ENCODE measurements at regions not wholly inside any gene's neighbourhood (a gene's known extent, or its start where the extent isn't known, plus 50 kb on each side); places are given as distances from the start of the nearest gene placed in this dataset.

DNA sequence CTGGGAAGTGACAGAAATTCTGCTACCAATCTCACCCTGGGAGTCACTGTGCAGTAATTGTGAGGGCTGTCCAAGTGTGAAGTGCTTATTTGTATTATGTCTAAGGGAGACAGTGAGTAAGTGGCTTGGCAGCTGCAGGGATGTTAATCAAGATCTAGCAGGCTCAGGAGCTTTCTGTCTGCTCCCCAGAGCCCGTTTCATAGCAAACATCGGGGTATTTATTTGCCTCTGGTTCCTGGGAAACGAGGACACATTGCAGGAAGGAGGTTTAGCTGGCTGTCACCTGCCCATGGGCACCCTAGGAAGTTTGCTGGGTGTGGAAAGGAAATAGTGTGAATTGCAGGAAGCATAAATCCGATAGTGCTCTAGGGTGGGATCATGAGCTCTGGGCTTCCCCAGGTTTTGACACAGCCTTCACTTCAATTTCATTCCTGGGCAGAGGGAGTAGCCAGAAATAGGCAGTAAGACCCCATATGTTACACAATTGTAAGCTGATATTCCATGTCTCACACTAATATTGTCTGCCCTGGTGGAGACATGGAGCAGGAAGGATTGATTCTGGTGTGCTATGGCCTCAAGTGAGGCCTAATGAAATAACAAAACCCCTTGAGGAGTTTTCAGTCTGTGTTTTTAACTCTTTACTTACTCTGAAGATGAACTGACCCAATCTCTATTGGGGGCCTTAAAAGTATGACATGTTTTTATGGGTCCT, 74.1 kb upstream of the MITF start:
- TF ChIP-seq, protein P1, sequence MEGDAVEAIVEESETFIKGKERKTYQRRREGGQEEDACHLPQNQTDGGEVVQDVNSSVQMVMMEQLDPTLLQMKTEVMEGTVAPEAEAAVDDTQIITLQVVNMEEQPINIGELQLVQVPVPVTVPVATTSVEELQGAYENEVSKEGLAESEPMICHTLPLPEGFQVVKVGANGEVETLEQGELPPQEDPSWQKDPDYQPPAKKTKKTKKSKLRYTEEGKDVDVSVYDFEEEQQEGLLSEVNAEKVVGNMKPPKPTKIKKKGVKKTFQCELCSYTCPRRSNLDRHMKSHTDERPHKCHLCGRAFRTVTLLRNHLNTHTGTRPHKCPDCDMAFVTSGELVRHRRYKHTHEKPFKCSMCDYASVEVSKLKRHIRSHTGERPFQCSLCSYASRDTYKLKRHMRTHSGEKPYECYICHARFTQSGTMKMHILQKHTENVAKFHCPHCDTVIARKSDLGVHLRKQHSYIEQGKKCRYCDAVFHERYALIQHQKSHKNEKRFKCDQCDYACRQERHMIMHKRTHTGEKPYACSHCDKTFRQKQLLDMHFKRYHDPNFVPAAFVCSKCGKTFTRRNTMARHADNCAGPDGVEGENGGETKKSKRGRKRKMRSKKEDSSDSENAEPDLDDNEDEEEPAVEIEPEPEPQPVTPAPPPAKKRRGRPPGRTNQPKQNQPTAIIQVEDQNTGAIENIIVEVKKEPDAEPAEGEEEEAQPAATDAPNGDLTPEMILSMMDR (IDR thresholded peaks at IDR 0.05) = no peak
- Mint-ChIP-seq H3K27me3 (ENCODE audit: low read depth in 3 of 3) (peaks cover 0 to 3% (median 1%) of the 10 kb centered on the region in 3 donors), H3K27ac (peak overlapping the region in 1 of 7 donors; percentile 37), H3K4me3 (no peak overlapping the region), H3K36me3 (no peaks in the 10 kb centered on the region), H3K4me1 (peaks cover 2% of the 10 kb centered on the region), H3K9me3 (peaks cover 0 to 9% (median 3%) of the 10 kb centered on the region in 7 donors)
- Histone ChIP-seq H3K4me3 (replicated peaks in 1 of 3; ENCODE audit: low read depth in 2 of 3, low read length in 3 of 3) (no peak overlapping the region), H4K20me1 (ENCODE audit: insufficient read depth, low read length) (no peaks in the 10 kb centered on the region), H2AFZ (ENCODE audit: insufficient read depth, low read depth, low read length, poor library complexity, severe bottlenecking) (no peak overlapping the region), H3K79me2 (ENCODE audit: insufficient read depth, low read length) (no peaks in the 10 kb centered on the region), H3K4me2 (replicated peaks; ENCODE audit: extremely low read depth, low read length, poor library complexity, severe bottlenecking) (no peak overlapping the region), H3K9ac (ENCODE audit: insufficient read depth, low read length, poor library complexity, severe bottlenecking) (no peak overlapping the region), H3K36me3 (replicated peaks in 1 of 2; ENCODE audit: control insufficient read depth in 1 of 2, insufficient read depth in 2 of 2, low read length in 2 of 2) (no peaks in the 10 kb centered on the region), H3K27ac (ENCODE audit: low read depth in 1 of 2, low read length in 2 of 2) (no peak overlapping the region), H3K27me3 (ENCODE audit: control insufficient read depth in 2 of 2, insufficient read depth in 2 of 2, low read length in 2 of 2) (no peaks in the 10 kb centered on the region), H3K9me3 (replicated peaks in 1 of 2; ENCODE audit: control insufficient read depth in 1 of 2, insufficient read depth in 1 of 2, low read length in 2 of 2) (no peaks in the 10 kb centered on the region), H3K4me1 (ENCODE audit: control insufficient read depth in 1 of 2, insufficient read depth in 2 of 2, low read length in 2 of 2) (no peaks in the 10 kb centered on the region)
- WGBS (ENCODE audit: insufficient coverage) = 36% methylated on average over 3 of the region's 4 CpGs
- no peak for DNase-seq
- intact Hi-C loops (cut with micrococcal nuclease) = no loop called here

DNA sequence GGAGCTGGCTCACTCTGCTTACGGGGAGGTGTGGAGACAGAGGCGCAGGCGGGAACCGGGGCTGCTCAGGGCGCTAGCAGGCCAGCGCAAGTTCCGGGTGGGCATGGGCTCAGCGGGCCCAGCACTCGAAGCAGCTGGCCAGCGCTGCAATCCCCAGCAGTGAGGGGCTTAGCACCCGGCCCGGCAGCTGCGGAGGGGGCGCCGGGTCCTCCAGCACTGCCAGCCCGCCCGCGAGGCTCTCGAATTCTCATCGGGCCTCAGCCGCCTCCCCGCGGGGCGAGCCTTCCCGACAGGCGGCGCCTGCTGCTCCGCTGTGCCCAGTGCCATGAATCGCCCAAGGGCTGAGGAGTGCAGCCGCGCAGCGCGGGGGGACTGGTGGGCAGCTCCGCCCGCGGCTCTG, 78.6 kb upstream of the MITF start:
- Histone ChIP-seq H3K9ac (ENCODE audit: insufficient read depth, low read length, poor library complexity, severe bottlenecking) (no peak overlapping the region), H3K27me3 (ENCODE audit: control insufficient read depth in 2 of 2, insufficient read depth in 2 of 2, low read length in 2 of 2) (no peaks in the 10 kb centered on the region), H3K79me2 (ENCODE audit: insufficient read depth, low read length) (no peaks in the 10 kb centered on the region), H3K9me3 (replicated peaks in 1 of 2; ENCODE audit: control insufficient read depth in 1 of 2, insufficient read depth in 1 of 2, low read length in 2 of 2) (no peaks in the 10 kb centered on the region), H4K20me1 (ENCODE audit: insufficient read depth, low read length) (no peaks in the 10 kb centered on the region), H3K36me3 (replicated peaks in 1 of 2; ENCODE audit: control insufficient read depth in 1 of 2, insufficient read depth in 2 of 2, low read length in 2 of 2) (no peaks in the 10 kb centered on the region), H3K27ac (ENCODE audit: low read depth in 1 of 2, low read length in 2 of 2) (no peak overlapping the region), H2AFZ (ENCODE audit: insufficient read depth, low read depth, low read length, poor library complexity, severe bottlenecking) (no peak overlapping the region), H3K4me3 (replicated peaks in 1 of 3; ENCODE audit: low read depth in 2 of 3, low read length in 3 of 3) (no peak overlapping the region), H3K4me2 (replicated peaks; ENCODE audit: extremely low read depth, low read length, poor library complexity, severe bottlenecking) (no peak overlapping the region), H3K4me1 (ENCODE audit: control insufficient read depth in 1 of 2, insufficient read depth in 2 of 2, low read length in 2 of 2) (no peaks in the 10 kb centered on the region)
- H3K4me3 Mint-ChIP-seq = no peak overlapping the region
- DNase-seq = no peak
- intact Hi-C loops (cut with micrococcal nuclease) = no loop called here
- H3K36me3 Mint-ChIP-seq = no peaks in the 10 kb centered on the region
- peaks cover 0 to 3% (median 1%) of the 10 kb centered on the region in 3 donors for H3K27me3 Mint-ChIP-seq (ENCODE audit: low read depth in 3 of 3)
- H3K9me3 Mint-ChIP-seq = peaks cover 0 to 6% (median 0%) of the 10 kb centered on the region in 7 donors
- H3K27ac Mint-ChIP-seq = no peak overlapping the region
- TF ChIP-seq, protein P1 (IDR thresholded peaks at IDR 0.05) = no peak
- H3K4me1 Mint-ChIP-seq = peaks cover under 1% of the 10 kb centered on the region
- WGBS (ENCODE audit: insufficient coverage) = 97% methylated on average over 36 of the region's 36 CpGs

All from CD14-positive monocyte (primary cell).